ENCODE measurements at regions not wholly inside any gene's neighbourhood (a gene's known extent, or its start where the extent isn't known, plus 50 kb on each side); places are given as distances from the start of the nearest gene placed in this dataset.
A peak's percentile ranks its signal among the peaks of the same experiment; 100 is the strongest.

- DNase-seq (ENCODE audit: low spot score), result no peak
- TF ChIP-seq, protein P1, sequence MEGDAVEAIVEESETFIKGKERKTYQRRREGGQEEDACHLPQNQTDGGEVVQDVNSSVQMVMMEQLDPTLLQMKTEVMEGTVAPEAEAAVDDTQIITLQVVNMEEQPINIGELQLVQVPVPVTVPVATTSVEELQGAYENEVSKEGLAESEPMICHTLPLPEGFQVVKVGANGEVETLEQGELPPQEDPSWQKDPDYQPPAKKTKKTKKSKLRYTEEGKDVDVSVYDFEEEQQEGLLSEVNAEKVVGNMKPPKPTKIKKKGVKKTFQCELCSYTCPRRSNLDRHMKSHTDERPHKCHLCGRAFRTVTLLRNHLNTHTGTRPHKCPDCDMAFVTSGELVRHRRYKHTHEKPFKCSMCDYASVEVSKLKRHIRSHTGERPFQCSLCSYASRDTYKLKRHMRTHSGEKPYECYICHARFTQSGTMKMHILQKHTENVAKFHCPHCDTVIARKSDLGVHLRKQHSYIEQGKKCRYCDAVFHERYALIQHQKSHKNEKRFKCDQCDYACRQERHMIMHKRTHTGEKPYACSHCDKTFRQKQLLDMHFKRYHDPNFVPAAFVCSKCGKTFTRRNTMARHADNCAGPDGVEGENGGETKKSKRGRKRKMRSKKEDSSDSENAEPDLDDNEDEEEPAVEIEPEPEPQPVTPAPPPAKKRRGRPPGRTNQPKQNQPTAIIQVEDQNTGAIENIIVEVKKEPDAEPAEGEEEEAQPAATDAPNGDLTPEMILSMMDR (IDR thresholded peaks at IDR 0.05; ENCODE audit: borderline replicate concordance, control extremely low read depth, extremely low read depth, insufficient read depth, missing control alignments), result no peak
- in situ Hi-C loops (cut with MboI; ENCODE audit: low sequenced_read_pairs, unreplicated experiment), result no loop called here
Measured at GRCh38 chr12:107978201-107978600, 150.9 kb upstream of the WSCD2 start.

DNA sequence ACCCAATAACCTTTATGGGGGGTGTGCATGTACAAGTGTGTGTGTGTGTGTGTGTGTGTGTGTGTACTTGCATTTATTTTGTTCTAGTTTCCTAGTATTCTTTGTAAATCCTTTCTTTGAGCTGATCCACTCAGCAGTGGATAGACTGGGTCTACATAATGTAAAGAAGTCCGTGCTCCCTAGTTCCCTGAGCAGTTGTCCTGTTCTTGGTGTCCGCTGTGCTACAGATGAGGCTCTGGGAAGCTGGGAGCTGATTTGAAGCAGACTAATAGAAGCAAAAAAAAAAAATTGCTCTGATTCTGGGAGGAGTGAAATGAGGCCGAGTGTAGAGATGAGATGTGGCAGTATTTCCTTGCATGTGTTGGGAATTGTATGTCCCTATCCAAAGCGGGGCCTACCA, 150.4 kb upstream of the WSCD2 start:
- no peak for DNase-seq (ENCODE audit: low spot score)
- TF ChIP-seq, protein P1 (IDR thresholded peaks at IDR 0.05; ENCODE audit: borderline replicate concordance, control extremely low read depth, extremely low read depth, insufficient read depth, missing control alignments), result no peak
- in situ Hi-C loops (cut with MboI; ENCODE audit: low sequenced_read_pairs, unreplicated experiment), result no loop called here

DNA sequence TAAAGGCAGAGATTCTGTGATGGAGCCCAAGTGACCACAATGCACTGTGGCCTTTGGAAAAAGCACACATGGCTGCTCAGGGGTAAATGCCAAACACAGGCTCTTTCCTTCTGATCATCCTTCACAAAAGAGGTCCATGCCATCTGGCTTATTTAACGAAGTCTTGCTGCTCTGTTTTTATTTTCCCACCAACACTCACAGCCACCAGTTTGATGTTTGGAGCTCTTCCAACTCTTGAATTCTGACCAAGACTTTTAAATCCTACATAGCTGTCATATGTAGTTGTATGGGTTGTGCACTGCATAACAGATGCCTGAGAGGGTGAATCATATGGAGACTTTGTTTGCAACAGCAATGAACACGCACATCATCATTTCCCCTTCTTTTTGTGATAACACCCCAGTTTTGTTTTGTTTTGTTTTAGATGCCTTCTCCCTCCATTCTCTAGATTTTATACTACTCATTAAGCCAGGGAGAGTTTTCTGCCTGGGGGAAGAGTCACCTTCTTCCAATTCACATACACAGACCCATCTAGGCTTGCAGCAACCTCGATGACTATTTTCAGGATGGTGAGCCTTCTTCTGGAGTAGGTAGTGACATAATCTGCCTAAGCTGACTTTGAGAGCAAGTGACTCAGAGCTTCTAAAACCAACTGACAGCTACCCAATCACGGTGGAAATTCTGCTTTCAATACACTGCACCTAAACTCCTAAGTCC, 145.2 kb upstream of the WSCD2 start:
- no peak for DNase-seq (ENCODE audit: low spot score)
- TF ChIP-seq, protein P1 (IDR thresholded peaks at IDR 0.05; ENCODE audit: borderline replicate concordance, control extremely low read depth, extremely low read depth, insufficient read depth, missing control alignments), result no peak
- in situ Hi-C loops (cut with MboI; ENCODE audit: low sequenced_read_pairs, unreplicated experiment), result no loop called here

DNA sequence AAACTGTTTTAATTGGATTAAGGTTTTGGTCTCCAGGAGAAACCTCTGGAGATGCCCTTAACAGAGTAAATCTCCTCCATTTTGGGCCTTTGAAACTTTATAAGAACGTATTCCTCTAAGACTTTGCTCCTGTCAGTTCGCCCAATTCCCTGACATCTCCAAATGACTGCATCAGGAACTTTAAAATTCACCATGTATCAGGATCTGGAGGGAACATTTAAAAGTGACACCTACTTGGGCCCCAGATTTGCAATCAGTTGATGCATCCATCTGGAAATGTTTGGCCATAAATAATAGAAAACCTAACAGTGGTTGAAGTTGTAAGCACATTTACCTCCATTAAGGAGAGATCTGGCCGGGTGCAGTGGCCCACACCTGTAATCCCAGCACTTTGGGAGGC, 144.1 kb upstream of the WSCD2 start:
- no peak for DNase-seq (ENCODE audit: low spot score)
- TF ChIP-seq, protein P1 (IDR thresholded peaks at IDR 0.05; ENCODE audit: borderline replicate concordance, control extremely low read depth, extremely low read depth, insufficient read depth, missing control alignments), result no peak
- in situ Hi-C loops (cut with MboI; ENCODE audit: low sequenced_read_pairs, unreplicated experiment), result no loop called here

DNA sequence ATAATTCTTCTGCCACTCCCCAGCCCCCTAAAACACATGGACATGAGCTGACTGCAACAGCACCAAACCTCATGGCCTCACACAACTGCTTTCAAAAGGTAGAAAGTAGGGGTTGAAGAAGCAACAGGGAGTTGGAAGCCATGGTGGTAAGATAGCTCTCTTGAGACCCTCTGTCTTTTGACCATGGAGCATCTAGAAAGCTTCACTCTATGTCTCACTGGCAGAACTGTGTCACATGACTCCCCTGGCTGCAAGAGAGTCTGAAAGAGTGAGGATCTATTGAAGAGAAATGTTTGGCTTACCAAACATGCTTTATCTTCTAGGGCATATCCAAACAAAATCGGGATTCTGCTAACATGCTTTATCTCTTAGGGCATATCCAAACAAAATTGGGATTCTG, 142.9 kb upstream of the WSCD2 start:
- TF ChIP-seq, protein P1 (IDR thresholded peaks at IDR 0.05; ENCODE audit: borderline replicate concordance, control extremely low read depth, extremely low read depth, insufficient read depth, missing control alignments), result no peak
- in situ Hi-C loops (cut with MboI; ENCODE audit: low sequenced_read_pairs, unreplicated experiment), result no loop called here
- DNase-seq (ENCODE audit: low spot score), result no peak

DNA sequence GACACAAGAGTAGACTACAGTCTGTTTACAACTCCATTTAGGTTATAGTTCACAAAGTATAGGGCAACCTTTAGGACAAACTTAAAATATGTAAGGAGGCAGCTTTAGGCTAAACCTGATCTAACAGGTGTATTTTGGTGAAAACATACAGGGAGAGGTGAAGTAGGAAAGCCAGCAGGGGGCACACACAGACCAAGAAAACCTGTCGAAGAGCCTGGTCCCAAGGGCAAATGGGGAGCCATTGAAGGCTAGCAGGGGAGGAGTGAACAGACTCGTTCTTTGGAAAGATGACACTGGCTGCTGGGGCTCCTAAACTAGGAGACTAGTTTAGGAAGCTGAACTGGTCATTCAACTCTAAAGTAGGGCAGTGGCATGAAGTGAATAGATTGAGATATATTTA, 138.8 kb upstream of the WSCD2 start:
- TF ChIP-seq, protein P1 (IDR thresholded peaks at IDR 0.05; ENCODE audit: borderline replicate concordance, control extremely low read depth, extremely low read depth, insufficient read depth, missing control alignments), result peak; percentile 38
- peak; percentile 5 for DNase-seq (ENCODE audit: low spot score)
- in situ Hi-C loops (cut with MboI; ENCODE audit: low sequenced_read_pairs, unreplicated experiment), result no loop called here

Data from GM13976 (cell line).